Right kidney (tissue), 1 donor: ENCODE measurements at regions not wholly inside any gene's neighbourhood (a gene's known extent, or its start where the extent isn't known, plus 50 kb on each side); places are given as distances from the start of the nearest gene placed in this dataset.
"Not testable (repeated sequence)": the region's sequence is repeated elsewhere in the genome, so short reads cannot be mapped to it uniquely, and the experiment has no call there.

ENCODE experiments used
- DNase-seq: peaks from one replicate; pipeline ENCODE4 v3.0.0-alpha.2; 2016

GRCh38 chr12:53872367-53872766, 66.3 kb upstream of the HOXC13 start:
- no peak for DNase-seq

- not testable (repeated sequence) for DNase-seq
Measured at GRCh38 chr12:53877961-53878360, 60.7 kb upstream of the HOXC13 start.

- no peak for DNase-seq
Measured at GRCh38 chr12:53887006-53887405, 51.6 kb upstream of the HOXC13 start.

- DNase-seq, result no peak
Measured at GRCh38 chr12:53887881-53888280, 50.8 kb upstream of the HOXC13 start.
